ENCODE measurements at regions not wholly inside any gene's neighbourhood (a gene's known extent, or its start where the extent isn't known, plus 50 kb on each side); places are given as distances from the start of the nearest gene placed in this dataset.
"Not testable (repeated sequence)": the region's sequence is repeated elsewhere in the genome, so short reads cannot be mapped to it uniquely, and the experiment has no call there.

GRCh38 chr10:36995806-36996205, 129.6 kb upstream of the ANKRD30A start:
- TF ChIP-seq CTCF (conservative IDR thresholded peaks at IDR 0.05; ENCODE audit: low read length); EZH2phosphoT487 (IDR thresholded peaks at IDR 0.05; ENCODE audit: borderline replicate concordance): not testable (repeated sequence)

All from Loucy (cell line).